Gastrocnemius medialis (tissue), 4 donors: ENCODE measurements at regions not wholly inside any gene's neighbourhood (a gene's known extent, or its start where the extent isn't known, plus 50 kb on each side); places are given as distances from the start of the nearest gene placed in this dataset.

Experiments
- ATAC-seq, 2 donors: fragments of 150-250 bp; one replicate each; pipeline ENCODE4 v1.9.1; 2016
- DNase-seq, 2 donors: peaks; one replicate each; pipeline ENCODE4 v3.0.0-alpha.2; 2019
- H3K27ac ChIP-seq, 4 donors: fragments of 200-600 bp; sonication (generic); 1 replicate in 1 of 4; 2 replicates in 3 of 4; pipeline ENCODE4 v1.5.1; 2016 to 2018; ENCODE audit warnings: mild to moderate bottlenecking in 2 of 4, moderate library complexity in 1 of 4
- H3K27me3 ChIP-seq, 3 donors: fragments of 200-600 bp; sonication (generic) in 2 of 3; 1 replicate in 1 of 3; 2 replicates in 2 of 3; pipeline versions ENCODE4 v1.5.1 to v1.6.0; 2016 to 2019; ENCODE audit warnings: mild to moderate bottlenecking in 1 of 3, moderate library complexity in 1 of 3
- H3K36me3 ChIP-seq, 2 donors: fragments of 200-600 bp; sonication (generic) in 1 of 2; one replicate each; pipeline ENCODE4 v1.5.1; 2017 to 2018
- H3K4me1 ChIP-seq, 2 donors: fragments of 200-600 bp; sonication (generic) in 1 of 2; one replicate each; pipeline ENCODE4 v1.5.1; 2016 to 2017; ENCODE audit warnings: mild to moderate bottlenecking in 2 of 2
- H3K4me3 ChIP-seq, 4 donors: fragments of 200-600 bp; sonication (generic) in 3 of 4; 1 replicate in 1 of 4; 2 replicates in 3 of 4; pipeline ENCODE4 v1.5.1; 2016 to 2019; ENCODE audit warnings: mild to moderate bottlenecking in 2 of 4
- H3K9me3 ChIP-seq, 3 donors: fragments of 200-600 bp; sonication (generic) in 2 of 3; 1 replicate in 1 of 3; 2 replicates in 2 of 3; pipeline ENCODE4 v1.5.1; 2016 to 2019
- POLR2A ChIP-seq, 2 donors: fragments of 450-650 bp; IDR thresholded peaks; one replicate each; pipeline ENCODE4 v1.6.1; 2017; ENCODE audit warnings: antibody characterized with exemption in 2 of 2, mild to moderate bottlenecking in 2 of 2, moderate library complexity in 2 of 2
- in situ Hi-C, 4 donors: fragments of 200-750 bp; cut with MboI; loops; one replicate each; pipeline versions ENCODE4 v1.15.0 to v1.8.0; 2017; ENCODE audit warnings: low sequenced_read_pairs in 4 of 4
- intact Hi-C: fragments of 100-400 bp; cut with DNase I; formaldehyde crosslinking; loops from one replicate; pipeline ENCODE4 v1.15.1; 2023; ENCODE audit warnings: low total_unique reads
- TF ChIP-seq, protein P1 (sequence below), 5 experiments: fragments of 450-650 bp in 3 of 5; fragments of 200-600 bp in 2 of 5; sonication (generic) in 2 of 5; IDR thresholded peaks in 4 of 5; conservative IDR thresholded peaks in 1 of 5; 1 replicate in 4 of 5; 2 replicates in 1 of 5; pipeline ENCODE4 v1.5.1; 2016 to 2019; ENCODE audit warnings: antibody characterized with exemption in 5 of 5, mild to moderate bottlenecking in 3 of 5, moderate library complexity in 3 of 5

DNA sequence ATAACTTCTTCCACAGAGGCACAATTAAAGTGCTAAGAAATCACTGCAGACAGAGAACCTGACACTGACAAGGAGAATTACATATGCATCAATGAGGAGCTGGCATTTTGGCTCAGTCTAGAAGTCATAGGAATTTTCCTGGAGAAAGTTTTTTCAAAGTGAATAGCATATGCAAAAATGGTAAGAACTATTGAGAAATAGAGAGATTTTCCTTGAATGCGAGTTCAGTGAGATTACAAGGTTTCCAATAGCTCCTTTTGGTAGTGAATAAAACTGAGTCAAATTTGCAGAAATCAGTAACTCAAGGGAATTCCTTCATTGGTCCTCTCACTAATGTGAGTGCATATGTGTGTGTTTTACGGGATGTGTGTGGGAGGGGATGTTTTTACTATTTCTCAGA is 557.5 kb downstream of the PPARGC1A start:
- ATAC-seq (no peak), DNase-seq (no peak)
- in situ Hi-C loops (no loop called here), intact Hi-C loops (loop anchor here (5.0 kb wide), 1 partner anchor 40 kb away; no protein-coding TSS in a partner anchor)
- Histone ChIP-seq H3K4me1 (peaks cover 7 to 24% of the 10 kb centered on the region in 2 donors), H3K9me3 (no peaks in the 10 kb centered on the region), H3K27ac (peak overlapping the region in 1 of 4 donors; percentile 2), H3K27me3 (no peaks in the 10 kb centered on the region), H3K36me3 (no peaks in the 10 kb centered on the region), H3K4me3 (no peak overlapping the region)
- TF ChIP-seq POLR2A (IDR thresholded peaks at IDR 0.05): no peak
- TF ChIP-seq, protein P1, sequence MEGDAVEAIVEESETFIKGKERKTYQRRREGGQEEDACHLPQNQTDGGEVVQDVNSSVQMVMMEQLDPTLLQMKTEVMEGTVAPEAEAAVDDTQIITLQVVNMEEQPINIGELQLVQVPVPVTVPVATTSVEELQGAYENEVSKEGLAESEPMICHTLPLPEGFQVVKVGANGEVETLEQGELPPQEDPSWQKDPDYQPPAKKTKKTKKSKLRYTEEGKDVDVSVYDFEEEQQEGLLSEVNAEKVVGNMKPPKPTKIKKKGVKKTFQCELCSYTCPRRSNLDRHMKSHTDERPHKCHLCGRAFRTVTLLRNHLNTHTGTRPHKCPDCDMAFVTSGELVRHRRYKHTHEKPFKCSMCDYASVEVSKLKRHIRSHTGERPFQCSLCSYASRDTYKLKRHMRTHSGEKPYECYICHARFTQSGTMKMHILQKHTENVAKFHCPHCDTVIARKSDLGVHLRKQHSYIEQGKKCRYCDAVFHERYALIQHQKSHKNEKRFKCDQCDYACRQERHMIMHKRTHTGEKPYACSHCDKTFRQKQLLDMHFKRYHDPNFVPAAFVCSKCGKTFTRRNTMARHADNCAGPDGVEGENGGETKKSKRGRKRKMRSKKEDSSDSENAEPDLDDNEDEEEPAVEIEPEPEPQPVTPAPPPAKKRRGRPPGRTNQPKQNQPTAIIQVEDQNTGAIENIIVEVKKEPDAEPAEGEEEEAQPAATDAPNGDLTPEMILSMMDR (IDR thresholded peaks at IDR 0.05 in 4 of 5, conservative IDR thresholded peaks at IDR 0.05 in 1 of 5): no peak

DNA sequence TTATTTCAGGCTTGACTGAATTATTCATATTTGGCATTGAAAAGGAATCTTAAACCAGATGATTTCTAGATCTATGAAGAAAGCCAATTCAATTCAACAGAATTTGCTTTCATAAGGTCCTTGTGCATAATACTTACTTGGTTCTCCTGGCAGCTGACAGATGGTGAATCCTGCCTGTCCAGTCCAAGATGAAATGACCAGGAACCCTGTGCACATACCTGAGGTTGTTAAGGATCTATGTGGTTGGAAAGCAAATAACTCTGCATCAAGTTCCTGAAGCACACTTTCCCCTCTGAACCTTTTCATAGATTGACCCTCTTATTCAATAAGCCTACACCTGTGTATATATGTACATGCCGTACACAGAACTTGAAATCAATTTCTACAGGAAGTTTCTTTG is 562.7 kb downstream of the PPARGC1A start:
- no peaks in the 10 kb centered on the region for H3K9me3 ChIP-seq
- peaks cover 0 to 6% of the 10 kb centered on the region in 2 donors for H3K4me1 ChIP-seq
- DNase-seq (no peak), ATAC-seq (no peak)
- H3K36me3 ChIP-seq: no peaks in the 10 kb centered on the region
- H3K27me3 ChIP-seq: no peaks in the 10 kb centered on the region
- intact Hi-C loops: no loop called here
- TF ChIP-seq POLR2A (IDR thresholded peaks at IDR 0.05): no peak
- TF ChIP-seq, protein P1 (IDR thresholded peaks at IDR 0.05 in 4 of 5, conservative IDR thresholded peaks at IDR 0.05 in 1 of 5): no peak
- no peak overlapping the region for H3K4me3 ChIP-seq
- H3K27ac ChIP-seq: no peak overlapping the region
- in situ Hi-C loops: no loop called here

DNA sequence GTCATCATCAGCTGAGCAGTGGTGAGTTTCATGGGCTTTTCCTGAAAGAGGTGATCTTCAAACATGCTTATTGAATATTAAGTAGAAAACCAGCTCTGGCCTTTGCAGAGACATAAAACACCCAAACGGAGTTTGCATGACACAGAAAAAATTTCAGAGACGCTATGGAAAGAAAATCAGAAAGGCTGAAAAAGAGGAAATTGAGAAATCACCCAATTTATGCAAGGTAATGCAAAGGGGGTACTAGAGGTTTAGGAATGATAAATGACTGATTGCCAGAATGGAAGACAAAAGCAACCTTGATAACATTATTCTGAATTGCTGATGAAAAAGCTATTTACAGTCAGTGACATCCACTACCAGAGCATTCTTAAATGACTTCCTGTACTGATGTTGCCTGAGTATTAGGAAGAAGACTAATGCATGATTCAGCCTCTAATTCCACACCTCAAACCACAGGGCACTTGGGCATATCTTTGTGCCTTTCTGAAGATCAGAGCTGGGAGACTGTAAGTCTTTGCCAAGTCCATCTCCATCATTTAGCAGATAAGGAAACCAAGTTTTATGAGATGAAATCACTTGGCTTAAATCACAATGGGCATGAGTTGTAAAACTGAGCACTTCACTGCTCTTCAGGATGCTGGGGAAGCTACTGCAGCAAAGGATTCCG is 565.7 kb downstream of the PPARGC1A start:
- Histone ChIP-seq H3K27ac (peak overlapping the region in 1 of 4 donors; percentile 25), H3K9me3 (no peaks in the 10 kb centered on the region), H3K4me1 (peaks cover 0 to 4% of the 10 kb centered on the region in 2 donors), H3K27me3 (no peaks in the 10 kb centered on the region), H3K36me3 (no peaks in the 10 kb centered on the region), H3K4me3 (no peak overlapping the region)
- DNase-seq (no peak), ATAC-seq (peak in 1 of 2 donors; percentile 52)
- no peak for TF ChIP-seq POLR2A (IDR thresholded peaks at IDR 0.05)
- TF ChIP-seq, protein P1 (IDR thresholded peaks at IDR 0.05 in 4 of 5, conservative IDR thresholded peaks at IDR 0.05 in 1 of 5): no peak
- in situ Hi-C loops (no loop called here), intact Hi-C loops (no loop called here)

DNA sequence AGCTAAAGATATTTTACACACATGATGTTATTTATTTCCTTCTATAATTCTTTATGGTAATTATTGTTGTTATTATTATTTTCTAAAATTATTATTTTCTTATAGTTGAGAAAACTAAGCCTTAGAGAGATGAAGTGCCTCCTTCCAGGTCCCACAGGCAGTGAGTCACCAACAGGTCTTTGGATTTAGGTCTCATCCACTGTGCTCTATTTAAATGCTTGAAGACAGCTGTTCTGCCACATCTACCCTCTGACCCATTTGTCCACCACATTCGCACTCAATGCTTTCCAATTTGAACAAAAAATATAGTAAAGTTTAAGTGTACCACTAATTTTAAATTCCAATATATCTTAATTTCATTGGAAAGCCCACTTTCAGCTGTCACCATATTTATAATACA is 566.4 kb downstream of the PPARGC1A start:
- intact Hi-C loops (no loop called here), in situ Hi-C loops (no loop called here)
- H3K4me3 ChIP-seq: no peak overlapping the region
- DNase-seq (no peak), ATAC-seq (no peak)
- no peaks in the 10 kb centered on the region for H3K36me3 ChIP-seq
- H3K27me3 ChIP-seq: no peaks in the 10 kb centered on the region
- H3K27ac ChIP-seq: no peak overlapping the region
- H3K4me1 ChIP-seq: peaks cover 0 to 4% of the 10 kb centered on the region in 2 donors
- TF ChIP-seq POLR2A (IDR thresholded peaks at IDR 0.05): no peak
- TF ChIP-seq, protein P1 (IDR thresholded peaks at IDR 0.05 in 4 of 5, conservative IDR thresholded peaks at IDR 0.05 in 1 of 5): no peak
- H3K9me3 ChIP-seq: no peaks in the 10 kb centered on the region

DNA sequence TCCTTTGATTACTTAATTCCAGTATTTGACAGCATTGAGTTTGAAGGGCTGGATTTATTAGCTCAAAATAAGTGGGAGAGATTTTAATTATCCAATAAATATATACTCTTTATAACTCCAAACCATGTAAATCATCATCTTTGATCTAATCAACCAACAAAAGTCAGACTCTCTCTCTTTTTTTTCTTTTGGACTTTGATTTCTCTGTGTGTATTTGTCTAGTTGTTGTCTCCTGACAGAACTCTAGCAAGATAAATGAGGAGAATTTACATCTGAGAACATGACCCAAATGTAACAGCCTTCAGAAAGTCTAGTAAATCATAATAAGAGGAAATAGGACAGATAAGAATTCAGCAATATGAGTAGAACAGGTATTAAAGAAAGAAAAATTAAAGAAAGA is 567.1 kb downstream of the PPARGC1A start:
- no peak overlapping the region for H3K4me3 ChIP-seq
- H3K36me3 ChIP-seq: no peaks in the 10 kb centered on the region
- in situ Hi-C loops: no loop called here
- H3K27me3 ChIP-seq: no peaks in the 10 kb centered on the region
- H3K27ac ChIP-seq: no peak overlapping the region
- DNase-seq: no peak
- ATAC-seq: no peak
- peaks cover 0 to 4% of the 10 kb centered on the region in 2 donors for H3K4me1 ChIP-seq
- intact Hi-C loops: no loop called here
- H3K9me3 ChIP-seq: no peaks in the 10 kb centered on the region
- TF ChIP-seq POLR2A (IDR thresholded peaks at IDR 0.05): no peak
- TF ChIP-seq, protein P1 (IDR thresholded peaks at IDR 0.05 in 4 of 5, conservative IDR thresholded peaks at IDR 0.05 in 1 of 5): no peak
